ENCODE measurements at regions not wholly inside any gene's neighbourhood (a gene's known extent, or its start where the extent isn't known, plus 50 kb on each side); places are given as distances from the start of the nearest gene placed in this dataset.

GRCh38 chrX:148133105-148133725 lies 152.1 kb downstream of the FMR1NB start:
- TF ChIP-seq POLR2AphosphoS5 (IDR thresholded peaks at IDR 0.05; ENCODE audit: insufficient read depth, low read depth, low read length) (no peak), POLR2A (IDR thresholded peaks at IDR 0.05; ENCODE audit: low read depth, low read length) (no peak), CTCF (IDR thresholded peaks at IDR 0.05; ENCODE audit: extremely low read depth in 1 of 2, insufficient read depth in 1 of 2, low read depth in 1 of 2, low read length in 2 of 2) (no peak), MAX (IDR thresholded peaks at IDR 0.05; ENCODE audit: insufficient read depth, insufficient read length) (no peak), EZH2 (IDR thresholded peaks at IDR 0.05; ENCODE audit: borderline replicate concordance, low read depth, low read length, severe bottlenecking) (no peak), MYC (IDR thresholded peaks at IDR 0.05; ENCODE audit: low read depth, low read length) (no peak), JUN (IDR thresholded peaks at IDR 0.05; ENCODE audit: borderline replicate concordance, insufficient read depth, insufficient read length, low read depth) (no peak), FOS (IDR thresholded peaks at IDR 0.05; ENCODE audit: borderline replicate concordance, insufficient read depth, low read length) (no peak), GATA2 (IDR thresholded peaks at IDR 0.05; ENCODE audit: insufficient read depth, insufficient read length, low read depth, low read length) (no peak)

Data from endothelial cell of umbilical vein (primary cell).